ENCODE measurements at regions not wholly inside any gene's neighbourhood (a gene's known extent, or its start where the extent isn't known, plus 50 kb on each side); places are given as distances from the start of the nearest gene placed in this dataset.

- H3K27ac ChIP-seq, result no peak overlapping the region
- no peak for DNase-seq (ENCODE audit: low read depth, low spot score)
Measured at GRCh38 chr5:34476941-34477565, 179.1 kb upstream of the RAI14 start.

- H3K27ac ChIP-seq, result no peak overlapping the region
- no peak for DNase-seq (ENCODE audit: low read depth, low spot score)
Measured at GRCh38 chr5:34480810-34481528, 175.2 kb upstream of the RAI14 start.

GRCh38 chr5:34483442-34484033 lies 172.6 kb upstream of the RAI14 start:
- DNase-seq (ENCODE audit: low read depth, low spot score), result no peak
- H3K27ac ChIP-seq, result no peak overlapping the region

- H3K27ac ChIP-seq, result no peak overlapping the region
- DNase-seq (ENCODE audit: low read depth, low spot score), result no peak
Measured at GRCh38 chr5:34484216-34484920, 171.8 kb upstream of the RAI14 start.

- H3K27ac ChIP-seq, result no peak overlapping the region
- DNase-seq (ENCODE audit: low read depth, low spot score), result no peak
Measured at GRCh38 chr5:34485768-34486030, 170.4 kb upstream of the RAI14 start.

- H3K27ac ChIP-seq, result peak overlapping the region; percentile 88
- DNase-seq (ENCODE audit: low read depth, low spot score), result no peak
Measured at GRCh38 chr5:34486160-34486848, 169.8 kb upstream of the RAI14 start.

- peak overlapping the region; percentile 88 for H3K27ac ChIP-seq
Measured at GRCh38 chr5:34486849-34487158, 169.3 kb upstream of the RAI14 start.

GRCh38 chr5:34487159-34487879 lies 168.8 kb upstream of the RAI14 start:
- peak overlapping the region; percentile 88 for H3K27ac ChIP-seq
- peak; percentile 73 for DNase-seq (ENCODE audit: low read depth, low spot score)

More at GRCh38 chr5:34486849-34487158, 169.3 kb upstream of the RAI14 start:
- no peak for DNase-seq (ENCODE audit: low read depth, low spot score)

- DNase-seq (ENCODE audit: low read depth, low spot score), result no peak
- H3K27ac ChIP-seq, result peak overlapping the region; percentile 88
Measured at GRCh38 chr5:34487956-34488355, 168.2 kb upstream of the RAI14 start.

GRCh38 chr5:34488984-34489383 lies 167.1 kb upstream of the RAI14 start:
- peak overlapping the region; percentile 88 for H3K27ac ChIP-seq

GRCh38 chr5:34490506-34491250 lies 165.4 kb upstream of the RAI14 start:
- DNase-seq (ENCODE audit: low read depth, low spot score), result no peak
- no peak overlapping the region for H3K27ac ChIP-seq

More at GRCh38 chr5:34488984-34489383, 167.1 kb upstream of the RAI14 start:
- no peak for DNase-seq (ENCODE audit: low read depth, low spot score)

- DNase-seq (ENCODE audit: low read depth, low spot score), result no peak
- H3K27ac ChIP-seq, result no peak overlapping the region
Measured at GRCh38 chr5:34491251-34491620, 164.9 kb upstream of the RAI14 start.

- DNase-seq (ENCODE audit: low read depth, low spot score), result no peak
Measured at GRCh38 chr5:34494111-34494755, 161.9 kb upstream of the RAI14 start.

GRCh38 chr5:34495178-34495577 lies 160.9 kb upstream of the RAI14 start:
- no peak overlapping the region for H3K27ac ChIP-seq
- no peak for DNase-seq (ENCODE audit: low read depth, low spot score)

More at GRCh38 chr5:34494111-34494755, 161.9 kb upstream of the RAI14 start:
- H3K27ac ChIP-seq, result no peak overlapping the region

GRCh38 chr5:34496260-34496691 lies 159.9 kb upstream of the RAI14 start:
- no peak for DNase-seq (ENCODE audit: low read depth, low spot score)
- H3K27ac ChIP-seq, result no peak overlapping the region

- DNase-seq (ENCODE audit: low read depth, low spot score), result no peak
- H3K27ac ChIP-seq, result no peak overlapping the region
Measured at GRCh38 chr5:34496701-34497469, 159.2 kb upstream of the RAI14 start.

- no peak overlapping the region for H3K27ac ChIP-seq
- no peak for DNase-seq (ENCODE audit: low read depth, low spot score)
Measured at GRCh38 chr5:34497470-34497808, 158.7 kb upstream of the RAI14 start.

- peak overlapping the region; percentile 55 for H3K27ac ChIP-seq
- no peak for DNase-seq (ENCODE audit: low read depth, low spot score)
Measured at GRCh38 chr5:34498572-34498971, 157.6 kb upstream of the RAI14 start.
